K562 (cell line): ENCODE measurements at regions not wholly inside any gene's neighbourhood (a gene's known extent, or its start where the extent isn't known, plus 50 kb on each side); places are given as distances from the start of the nearest gene placed in this dataset.

Experiments
- FOXK1 ChIP-seq: sonication (generic); formaldehyde crosslinking; IDR thresholded peaks from 2 replicates; pipeline ENCODE4 v1.8.0; 2022; ENCODE audit warnings: missing genetic modification reagents, mild to moderate bottlenecking, borderline replicate concordance
- HNRNPL ChIP-seq: fragments of 200-400 bp; formaldehyde crosslinking; IDR thresholded peaks from 2 replicates; pipeline ENCODE4 v1.6.1; 2017; ENCODE audit warnings: low read depth, mild to moderate bottlenecking, low read length
- MXI1 ChIP-seq: IDR thresholded peaks from 2 replicates; pipeline ENCODE4 v1.6.1; 2011; ENCODE audit warnings: low read depth, mild to moderate bottlenecking, improper control_type of control experiment, low read length
- NR1H2 ChIP-seq: sonication (generic); formaldehyde crosslinking; IDR thresholded peaks from 2 replicates; pipeline ENCODE4 v1.4.0; 2020; ENCODE audit warnings: mild to moderate bottlenecking, missing genetic modification reagents
- USF1 ChIP-seq: sonication (generic); formaldehyde crosslinking; IDR thresholded peaks from 2 replicates; pipeline ENCODE4 v1.9.0; 2022; ENCODE audit warnings: mild to moderate bottlenecking, missing genetic modification reagents

- no peak for TF ChIP-seq MXI1
- TF ChIP-seq HNRNPL = no peak
- no peak for TF ChIP-seq FOXK1 (CRISPR knock-in tag)
- no peak for TF ChIP-seq NR1H2
- no peak for TF ChIP-seq USF1 (CRISPR knock-in tag)
Measured at GRCh38 chr9:26677965-26678706, 214.5 kb downstream of the CAAP1 start.
